ENCODE measurements at regions not wholly inside any gene's neighbourhood (a gene's known extent, or its start where the extent isn't known, plus 50 kb on each side); places are given as distances from the start of the nearest gene placed in this dataset.

DNA sequence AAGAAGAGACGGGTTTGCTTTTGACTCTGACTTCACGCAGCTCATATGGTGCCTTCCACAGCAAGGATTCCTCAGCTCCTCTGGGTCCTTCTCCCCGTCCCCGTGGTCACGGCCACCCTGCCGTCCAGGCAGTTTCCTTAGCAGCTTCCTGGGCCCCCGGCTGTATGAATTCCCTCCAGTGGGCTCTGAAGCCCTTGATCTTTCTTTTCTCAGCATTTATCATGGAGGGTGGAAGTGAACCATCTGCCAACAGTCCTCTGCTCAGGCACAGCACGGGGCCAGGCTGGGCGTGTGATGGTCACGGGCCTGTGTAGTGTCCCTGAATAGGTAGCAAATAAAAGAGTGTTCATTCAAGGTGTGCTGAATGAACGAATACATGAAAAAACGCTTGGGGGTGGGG lies 782.4 kb downstream of the BRD1 start:
- DNase-seq (ENCODE audit: low read depth in 2 of 2), result no peak

DNA sequence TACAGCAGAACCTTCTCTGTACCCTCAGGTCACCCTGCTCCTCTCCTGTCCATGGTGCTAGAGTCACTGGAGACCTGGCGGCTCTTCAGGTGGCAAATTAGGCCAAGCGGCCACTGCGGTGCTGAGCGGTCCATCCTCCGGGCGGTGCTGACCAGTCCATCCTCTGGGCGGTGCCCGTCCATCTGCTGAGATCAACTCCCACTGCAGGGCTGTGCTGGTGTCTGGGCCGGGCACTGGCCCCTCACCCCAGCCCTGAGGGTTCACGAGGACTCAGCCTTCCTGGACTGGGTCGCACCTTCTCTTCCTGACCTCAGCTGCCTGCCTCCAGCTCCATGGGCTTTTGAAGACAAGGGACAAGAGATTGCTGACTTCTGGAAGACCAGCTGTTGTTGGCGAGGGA lies 782.9 kb downstream of the BRD1 start:
- no peak for DNase-seq (ENCODE audit: low read depth in 2 of 2)

DNA sequence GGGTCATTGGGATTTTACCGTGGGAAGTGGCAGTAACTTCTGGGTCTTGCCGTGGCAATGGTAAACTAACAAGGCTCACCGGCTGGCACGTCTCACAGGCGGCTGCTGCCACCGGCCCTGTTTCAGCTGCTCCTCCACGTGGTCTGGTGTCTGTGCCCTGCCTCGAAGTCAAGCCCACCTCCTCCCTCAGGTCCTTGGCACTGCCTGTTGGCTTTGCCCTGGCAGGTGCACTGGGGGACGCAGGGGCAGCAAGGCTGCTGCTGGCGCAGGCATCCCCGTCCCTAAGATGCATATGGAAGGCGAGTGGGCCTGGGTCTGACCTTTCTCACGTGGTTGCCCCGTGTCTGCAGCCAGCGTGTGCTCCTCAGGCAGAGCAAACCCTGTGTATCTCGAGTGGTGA lies 783.6 kb downstream of the BRD1 start:
- no peak for DNase-seq (ENCODE audit: low read depth in 2 of 2)

GRCh38 chr22:49042877-49043859 lies 784.5 kb downstream of the BRD1 start:
- no peak for DNase-seq (ENCODE audit: low read depth in 2 of 2)

DNA sequence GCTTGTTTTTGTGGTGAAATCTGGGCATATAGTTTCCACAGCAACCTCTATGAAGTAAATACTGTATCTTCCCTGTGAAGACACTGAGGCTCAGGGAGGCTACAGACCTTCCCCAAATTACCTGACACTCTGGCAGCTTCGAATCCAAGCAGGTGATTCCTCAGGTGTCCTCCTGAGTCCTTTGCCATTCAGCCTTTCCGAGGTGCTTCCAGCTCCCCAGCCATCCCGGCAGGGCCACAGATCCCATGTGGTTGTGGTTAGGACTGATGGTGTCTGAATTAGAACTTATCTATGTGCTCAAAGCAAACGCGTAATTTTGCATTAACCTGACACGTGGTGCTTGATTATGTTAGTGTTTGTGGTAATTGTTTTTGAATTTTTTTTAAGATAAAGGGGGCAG lies 785.6 kb downstream of the BRD1 start:
- no peak for DNase-seq (ENCODE audit: low read depth in 2 of 2)

DNA sequence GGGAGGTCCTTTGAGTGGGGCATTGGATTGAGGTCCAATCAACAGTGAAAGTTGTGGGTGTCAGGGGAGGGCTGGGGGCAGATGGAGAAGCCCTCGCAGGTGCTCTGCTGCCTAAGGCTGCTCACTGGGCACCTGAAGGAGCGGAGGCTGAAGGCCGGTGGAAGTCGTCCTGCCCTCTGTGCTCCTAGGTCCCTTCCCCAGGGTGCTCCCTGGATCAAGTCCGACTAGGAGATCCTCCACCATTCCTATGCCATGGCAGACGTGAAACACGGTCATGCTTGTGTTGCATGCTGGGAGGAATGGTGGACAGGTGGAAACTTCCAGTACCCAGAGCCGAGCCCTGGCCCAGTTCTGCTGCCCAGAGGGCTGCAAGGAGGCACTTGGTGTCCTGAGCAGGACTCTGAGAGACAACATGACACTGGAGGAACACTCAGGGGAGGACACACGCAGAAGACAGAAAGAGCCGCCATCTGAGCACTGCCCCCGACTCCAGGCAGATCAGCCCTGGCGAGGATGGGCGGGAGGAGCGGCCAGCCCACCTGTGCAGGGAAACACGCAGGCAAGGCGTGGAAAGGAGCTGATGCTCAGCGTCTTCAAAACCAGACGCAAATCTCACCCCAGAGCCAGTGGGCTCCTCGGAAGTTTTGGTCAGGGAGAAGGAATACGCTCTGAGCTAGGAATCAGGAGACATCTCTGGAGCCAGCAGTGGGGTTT lies 786.8 kb downstream of the BRD1 start:
- no peak for DNase-seq (ENCODE audit: low read depth in 2 of 2)

DNA sequence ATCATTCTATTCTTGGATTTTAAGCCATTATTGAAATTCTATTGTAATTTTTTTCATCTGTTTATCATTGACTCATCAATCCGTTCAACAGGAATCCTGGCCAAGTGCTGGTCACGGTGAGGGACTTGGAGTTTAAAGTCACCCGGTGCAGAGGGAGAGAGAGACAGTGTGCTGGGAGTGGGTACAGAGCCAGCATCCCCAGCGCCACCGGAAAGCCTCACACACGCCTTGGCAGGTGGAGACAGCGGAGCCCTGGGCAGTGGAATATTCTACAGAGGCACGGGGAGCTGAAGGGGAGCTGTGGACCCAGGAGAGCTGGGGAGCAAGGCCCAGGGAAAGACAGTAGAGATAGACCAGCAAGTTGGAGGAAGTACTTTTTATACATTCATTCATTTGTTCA lies 787.6 kb downstream of the BRD1 start:
- DNase-seq (ENCODE audit: low read depth in 2 of 2), result no peak

DNA sequence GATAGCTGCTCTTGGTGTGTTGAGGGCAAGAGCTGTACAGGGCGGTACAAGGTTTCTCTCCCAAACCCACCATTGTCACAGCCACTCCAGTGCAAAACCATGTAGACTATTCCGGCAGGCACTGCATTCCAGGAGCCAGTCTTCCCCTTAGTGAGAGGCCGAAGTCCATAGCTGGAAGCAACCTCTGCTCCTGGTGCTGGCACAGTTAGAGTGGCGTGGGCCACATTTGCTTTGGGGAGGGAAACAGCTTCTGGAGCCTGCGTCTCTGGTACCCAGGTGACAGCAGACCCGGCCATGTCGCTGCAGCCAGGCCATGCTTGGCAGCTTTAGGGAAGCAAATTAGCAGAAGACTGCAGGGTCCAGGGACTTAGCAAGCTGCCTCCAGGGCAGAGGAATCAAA lies 788.0 kb downstream of the BRD1 start:
- no peak for DNase-seq (ENCODE audit: low read depth in 2 of 2)

- no peak for DNase-seq (ENCODE audit: low read depth in 2 of 2)
Measured at GRCh38 chr22:49037701-49038245, 789.9 kb downstream of the BRD1 start.

DNA sequence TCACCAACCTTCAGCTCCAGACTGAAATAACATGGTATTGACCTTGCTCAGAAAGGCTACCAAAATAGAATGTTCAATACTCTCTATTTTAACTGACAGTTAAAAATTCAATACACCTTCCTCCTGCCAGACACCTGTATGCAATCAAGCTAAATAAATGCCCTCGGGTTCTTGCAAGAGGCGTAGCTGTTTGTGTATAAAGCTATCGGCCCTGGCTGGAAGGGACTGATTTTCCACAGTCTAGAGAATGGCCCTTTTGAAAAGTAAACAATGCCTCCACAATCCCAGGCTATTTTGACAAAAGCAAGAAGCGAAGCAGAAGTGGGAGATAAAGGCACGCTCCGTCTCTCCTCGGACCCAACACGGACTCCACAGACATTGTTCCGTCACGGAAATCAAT lies 791.2 kb downstream of the BRD1 start:
- no peak for DNase-seq (ENCODE audit: low read depth in 2 of 2)

GRCh38 chr22:49035818-49036457 lies 791.7 kb downstream of the BRD1 start:
- DNase-seq (ENCODE audit: low read depth in 2 of 2), result no peak

GRCh38 chr22:49034836-49035817 lies 792.5 kb downstream of the BRD1 start:
- DNase-seq (ENCODE audit: low read depth in 2 of 2), result no peak

GRCh38 chr22:49033616-49034015 lies 794.1 kb downstream of the BRD1 start:
- DNase-seq (ENCODE audit: low read depth in 2 of 2), result no peak

GRCh38 chr22:49032821-49033220 lies 794.9 kb downstream of the BRD1 start:
- no peak for DNase-seq (ENCODE audit: low read depth in 2 of 2)

- no peak for DNase-seq (ENCODE audit: low read depth in 2 of 2)
Measured at GRCh38 chr22:49031746-49032330, 795.8 kb downstream of the BRD1 start.

- no peak for DNase-seq (ENCODE audit: low read depth in 2 of 2)
Measured at GRCh38 chr22:49028111-49028510, 799.6 kb downstream of the BRD1 start.

- DNase-seq (ENCODE audit: low read depth in 2 of 2), result no peak
Measured at GRCh38 chr22:49027368-49027670, 800.4 kb downstream of the BRD1 start.

GRCh38 chr22:49026494-49027367 lies 800.9 kb downstream of the BRD1 start:
- DNase-seq (ENCODE audit: low read depth in 2 of 2), result no peak

DNA sequence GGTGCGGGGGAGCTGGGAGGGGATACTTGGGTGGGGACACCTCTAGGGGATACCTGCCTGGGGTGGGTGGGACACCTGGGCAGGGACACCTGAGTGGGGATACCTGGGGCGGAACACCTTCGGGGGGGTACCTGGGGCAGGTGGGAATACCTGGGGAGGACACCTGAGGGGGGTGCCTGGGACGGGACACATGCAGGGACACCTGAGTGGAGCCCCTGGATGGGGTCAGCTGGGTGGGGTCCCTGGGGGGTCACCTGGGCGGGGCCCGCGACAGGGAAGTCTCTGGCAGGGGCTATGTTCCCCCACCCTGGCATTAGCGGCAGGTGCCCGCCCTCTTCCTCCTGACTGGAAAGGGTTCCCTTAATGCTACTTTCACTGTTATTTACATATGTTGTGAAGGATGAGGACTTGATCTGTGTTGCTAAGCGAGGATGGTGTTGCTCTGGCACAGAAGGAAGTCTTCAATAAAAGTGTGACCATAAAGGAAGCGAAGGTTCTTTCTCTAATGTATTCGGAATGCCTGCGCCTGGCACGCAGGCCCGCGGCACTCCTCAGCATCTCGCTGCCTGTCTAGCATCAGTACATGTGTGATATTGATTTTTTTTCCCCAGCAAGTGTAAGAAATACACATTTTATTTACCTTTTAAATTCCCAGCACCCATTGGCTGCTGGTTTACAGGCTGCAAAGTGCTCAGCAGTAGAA lies 801.7 kb downstream of the BRD1 start:
- DNase-seq (ENCODE audit: low read depth in 2 of 2), result no peak
